GM06990 (cell line): ENCODE measurements at regions not wholly inside any gene's neighbourhood (a gene's known extent, or its start where the extent isn't known, plus 50 kb on each side); places are given as distances from the start of the nearest gene placed in this dataset.

Source experiments
- DNase-seq: peaks from one replicate; pipeline ENCODE4 v3.0.0-alpha.2; 2011; ENCODE audit not compliant: insufficient read length; ENCODE audit errors: extremely low read depth
- H3K27me3 ChIP-seq: replicated peaks from 2 replicates; pipeline ENCODE4 v1.6.0; 2011; ENCODE audit warnings: low read length; ENCODE audit not compliant: control insufficient read depth, insufficient read depth
- H3K36me3 ChIP-seq: 2 replicates; pipeline ENCODE4 v1.5.1; 2011; ENCODE audit warnings: low read length; ENCODE audit not compliant: control insufficient read depth, insufficient read depth
- H3K4me3 ChIP-seq: replicated peaks from 2 replicates; pipeline ENCODE4 v1.5.1; 2011; ENCODE audit warnings: low read depth, mild to moderate bottlenecking, control low read depth, low read length
- CTCF ChIP-seq: IDR thresholded peaks from 2 replicates; pipeline ENCODE4 v1.5.1; 2011; ENCODE audit warnings: low read length, control low read depth, mild to moderate bottlenecking, inconsistent platforms; ENCODE audit not compliant: insufficient read depth, poor library complexity, severe bottlenecking

- no peak for TF ChIP-seq CTCF
- H3K4me3 ChIP-seq: no peak overlapping the region
- DNase-seq: no peak
- H3K27me3 ChIP-seq: no peaks in the 10 kb centered on the region
- no peaks in the 10 kb centered on the region for H3K36me3 ChIP-seq
These were observed 93.6 kb downstream of the OSR1 start for GRCh38 chr2:19264852-19265251.

- DNase-seq: no peak
- Histone ChIP-seq H3K4me3 (no peak overlapping the region), H3K36me3 (no peaks in the 10 kb centered on the region), H3K27me3 (no peaks in the 10 kb centered on the region)
- TF ChIP-seq CTCF: no peak
These were observed 96.3 kb downstream of the OSR1 start for GRCh38 chr2:19262150-19262549.

GRCh38 chr2:19261061-19261460 is 97.4 kb downstream of the OSR1 start:
- no peaks in the 10 kb centered on the region for H3K27me3 ChIP-seq
- DNase-seq: no peak
- TF ChIP-seq CTCF: no peak
- H3K36me3 ChIP-seq: no peaks in the 10 kb centered on the region
- H3K4me3 ChIP-seq: no peak overlapping the region

GRCh38 chr2:19256121-19256601 is 102.3 kb downstream of the OSR1 start:
- no peak for TF ChIP-seq CTCF
- no peak overlapping the region for H3K4me3 ChIP-seq
- no peak for DNase-seq
- H3K36me3 ChIP-seq: no peaks in the 10 kb centered on the region
- no peaks in the 10 kb centered on the region for H3K27me3 ChIP-seq

- Histone ChIP-seq H3K4me3 (no peak overlapping the region), H3K27me3 (no peaks in the 10 kb centered on the region), H3K36me3 (no peaks in the 10 kb centered on the region)
- no peak for TF ChIP-seq CTCF
- no peak for DNase-seq
These were observed 102.9 kb downstream of the OSR1 start for GRCh38 chr2:19255481-19255880.

GRCh38 chr2:19251554-19251953 is 106.9 kb downstream of the OSR1 start:
- TF ChIP-seq CTCF: no peak
- DNase-seq: no peak
- Histone ChIP-seq H3K4me3 (no peak overlapping the region), H3K36me3 (no peaks in the 10 kb centered on the region), H3K27me3 (no peaks in the 10 kb centered on the region)
